ENCODE measurements at regions not wholly inside any gene's neighbourhood (a gene's known extent, or its start where the extent isn't known, plus 50 kb on each side); places are given as distances from the start of the nearest gene placed in this dataset.

GRCh38 chr13:57877601-57878000, 246.1 kb downstream of the PCDH17 start:
- TF ChIP-seq POLR2A (IDR thresholded peaks at IDR 0.05; ENCODE audit: low read depth, low read length): no peak
- TF ChIP-seq POLR2AphosphoS5 (IDR thresholded peaks at IDR 0.05; ENCODE audit: low read depth, low read length): no peak

Data from GM12892 (cell line).